ENCODE measurements at regions not wholly inside any gene's neighbourhood (a gene's known extent, or its start where the extent isn't known, plus 50 kb on each side); places are given as distances from the start of the nearest gene placed in this dataset.

DNA sequence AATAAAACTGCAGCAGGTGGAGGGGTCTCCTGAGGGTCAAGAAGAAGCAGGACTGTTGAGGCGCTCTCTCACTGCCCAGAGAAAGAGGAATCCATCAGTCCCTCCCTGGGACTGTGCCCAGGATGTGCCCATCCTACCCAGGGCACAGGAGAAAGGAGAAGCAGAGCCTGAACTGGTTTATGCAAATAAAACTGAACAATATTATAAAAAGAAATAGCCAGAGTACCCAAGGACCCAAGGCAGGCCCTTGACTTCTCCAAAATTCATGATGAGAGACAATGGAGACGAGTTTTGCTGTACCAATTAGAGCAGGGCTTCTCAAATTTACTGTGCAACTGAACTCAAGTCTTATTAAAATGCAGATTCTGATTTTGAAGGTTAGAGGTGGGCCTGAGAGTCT lies 211.0 kb downstream of the IGSF11 start:
- WGBS, 2 donors = 76 to 78% methylated on average over 2 of the region's 2 CpGs

DNA sequence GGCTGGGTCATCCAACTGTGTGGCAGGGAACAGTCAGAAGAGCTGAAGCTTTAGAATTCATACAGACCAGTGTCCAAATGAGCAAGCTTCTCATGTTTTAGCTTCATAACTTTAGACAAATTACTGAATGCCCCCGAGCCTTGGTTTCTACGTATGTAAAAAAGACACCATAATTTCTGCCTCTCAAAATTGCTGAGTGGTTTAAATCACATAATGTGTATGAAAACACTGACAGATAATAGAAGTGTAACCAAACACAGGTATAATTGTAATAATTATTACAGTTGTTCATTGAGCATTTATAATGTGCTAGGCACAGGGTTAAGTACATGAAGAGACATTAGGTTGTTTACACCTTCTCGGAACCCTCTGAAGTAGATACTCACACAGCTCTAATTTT lies 207.2 kb downstream of the IGSF11 start:
- no peak overlapping the region for H3K4me3 ChIP-seq (ENCODE audit: low read depth in 1 of 2, low read length in 2 of 2)
- 89 to 91% methylated on average over 3 of the region's 3 CpGs for WGBS, 2 donors
- no peaks in the 10 kb centered on the region for H3K36me3 ChIP-seq (ENCODE audit: control insufficient read depth in 2 of 2, insufficient read depth in 2 of 2, low read length in 1 of 2)
- H3K27ac ChIP-seq (ENCODE audit: low read depth in 2 of 2, low read length in 1 of 2) = no peak overlapping the region
- H3K9me3 ChIP-seq (ENCODE audit: control insufficient read depth in 2 of 2, insufficient read depth in 1 of 2, low read depth in 1 of 2, low read length in 1 of 2) = no peaks in the 10 kb centered on the region
- no peaks in the 10 kb centered on the region for H3K4me1 ChIP-seq (ENCODE audit: control insufficient read depth in 2 of 2, insufficient read depth in 2 of 2, low read length in 1 of 2)
- no peaks in the 10 kb centered on the region for H3K27me3 ChIP-seq (ENCODE audit: control insufficient read depth in 1 of 2, insufficient read depth in 2 of 2, low read length in 2 of 2)

More for the DNA sequence above, 211.0 kb downstream of the IGSF11 start:
- Histone ChIP-seq H3K36me3 (ENCODE audit: control insufficient read depth in 2 of 2, insufficient read depth in 2 of 2, low read length in 1 of 2) (no peaks in the 10 kb centered on the region), H3K4me1 (ENCODE audit: control insufficient read depth in 2 of 2, insufficient read depth in 2 of 2, low read length in 1 of 2) (no peaks in the 10 kb centered on the region), H3K9me3 (ENCODE audit: control insufficient read depth in 2 of 2, insufficient read depth in 1 of 2, low read depth in 1 of 2, low read length in 1 of 2) (no peaks in the 10 kb centered on the region), H3K27ac (ENCODE audit: low read depth in 2 of 2, low read length in 1 of 2) (no peak overlapping the region), H3K27me3 (ENCODE audit: control insufficient read depth in 1 of 2, insufficient read depth in 2 of 2, low read length in 2 of 2) (no peaks in the 10 kb centered on the region), H3K4me3 (ENCODE audit: low read depth in 1 of 2, low read length in 2 of 2) (no peak overlapping the region)

DNA sequence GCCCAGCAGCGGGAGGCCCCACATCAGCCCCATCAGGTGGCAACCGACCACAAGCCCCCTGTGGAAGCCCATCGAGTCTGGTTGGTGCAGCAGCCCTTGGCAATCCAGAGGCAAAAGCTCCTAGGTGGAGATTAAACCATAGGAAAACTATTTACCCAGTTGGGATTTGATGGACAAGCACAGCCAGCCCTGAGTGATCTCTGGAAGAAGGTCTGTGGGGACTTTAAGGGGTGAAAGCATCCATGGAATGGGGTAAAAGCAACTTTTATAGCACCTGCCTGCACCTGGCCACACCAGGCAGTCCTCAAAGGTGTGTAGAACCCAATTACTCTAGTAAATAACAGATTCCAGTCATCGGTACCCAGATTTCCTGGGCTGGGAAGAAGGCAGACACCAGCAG lies 206.3 kb downstream of the IGSF11 start:
- Histone ChIP-seq H3K4me3 (ENCODE audit: low read depth in 1 of 2, low read length in 2 of 2) (no peak overlapping the region), H3K27me3 (ENCODE audit: control insufficient read depth in 1 of 2, insufficient read depth in 2 of 2, low read length in 2 of 2) (no peaks in the 10 kb centered on the region), H3K9me3 (ENCODE audit: control insufficient read depth in 2 of 2, insufficient read depth in 1 of 2, low read depth in 1 of 2, low read length in 1 of 2) (no peaks in the 10 kb centered on the region), H3K4me1 (ENCODE audit: control insufficient read depth in 2 of 2, insufficient read depth in 2 of 2, low read length in 1 of 2) (no peaks in the 10 kb centered on the region), H3K27ac (ENCODE audit: low read depth in 2 of 2, low read length in 1 of 2) (no peak overlapping the region), H3K36me3 (ENCODE audit: control insufficient read depth in 2 of 2, insufficient read depth in 2 of 2, low read length in 1 of 2) (no peaks in the 10 kb centered on the region)
- WGBS, 2 donors = 85 to 90% methylated on average over 4 of the region's 4 CpGs

DNA sequence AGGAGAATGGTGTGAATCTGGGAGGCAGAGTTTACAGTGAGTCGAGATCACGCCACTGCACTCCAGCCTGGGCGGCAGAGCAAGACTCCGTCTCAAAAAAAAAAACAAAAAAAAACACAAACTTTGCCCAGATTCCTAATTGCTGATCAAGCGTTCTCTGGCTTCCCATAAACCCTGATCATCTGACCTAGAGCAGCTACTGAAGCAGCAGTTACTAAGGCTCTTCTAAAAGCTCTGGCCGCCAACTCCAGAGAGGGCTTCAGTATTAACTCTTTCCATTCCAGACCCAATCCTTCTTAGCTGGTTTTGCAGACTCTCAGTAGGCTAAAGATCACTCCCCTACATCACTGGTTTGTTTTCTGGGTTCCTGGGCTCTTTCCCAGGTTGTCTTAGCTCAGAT lies 201.6 kb downstream of the IGSF11 start:
- no peak overlapping the region for H3K4me3 ChIP-seq (ENCODE audit: low read depth in 1 of 2, low read length in 2 of 2)
- H3K27me3 ChIP-seq (ENCODE audit: control insufficient read depth in 1 of 2, insufficient read depth in 2 of 2, low read length in 2 of 2) = no peaks in the 10 kb centered on the region
- no peak overlapping the region for H3K27ac ChIP-seq (ENCODE audit: low read depth in 2 of 2, low read length in 1 of 2)
- no peaks in the 10 kb centered on the region for H3K4me1 ChIP-seq (ENCODE audit: control insufficient read depth in 2 of 2, insufficient read depth in 2 of 2, low read length in 1 of 2)
- no peaks in the 10 kb centered on the region for H3K36me3 ChIP-seq (ENCODE audit: control insufficient read depth in 2 of 2, insufficient read depth in 2 of 2, low read length in 1 of 2)
- no peaks in the 10 kb centered on the region for H3K9me3 ChIP-seq (ENCODE audit: control insufficient read depth in 2 of 2, insufficient read depth in 1 of 2, low read depth in 1 of 2, low read length in 1 of 2)
- 44 to 46% methylated on average over 6 of the region's 6 CpGs for WGBS, 2 donors

DNA sequence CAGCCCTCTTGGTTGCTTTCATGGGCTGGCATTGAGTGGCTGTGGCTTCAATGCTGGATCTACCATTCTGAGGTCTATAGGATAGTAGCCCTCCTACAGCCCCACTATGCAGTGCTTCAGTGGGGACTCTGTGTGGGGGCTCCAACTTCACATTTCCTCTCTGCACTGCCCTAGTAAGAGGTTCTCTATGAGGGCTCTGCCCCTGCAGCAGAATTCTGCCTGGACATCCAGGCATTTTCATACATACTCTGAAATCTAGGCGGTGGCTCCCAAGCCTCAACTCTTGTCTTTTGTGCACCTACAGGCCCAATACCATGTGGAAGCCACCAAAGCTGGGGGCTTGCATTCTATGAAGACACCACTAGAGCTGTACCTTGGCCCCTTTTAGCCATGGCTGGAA lies 195.8 kb downstream of the IGSF11 start:
- no peaks in the 10 kb centered on the region for H3K4me1 ChIP-seq (ENCODE audit: control insufficient read depth in 2 of 2, insufficient read depth in 2 of 2, low read length in 1 of 2)
- H3K27ac ChIP-seq (ENCODE audit: low read depth in 2 of 2, low read length in 1 of 2) = no peak overlapping the region
- H3K9me3 ChIP-seq (ENCODE audit: control insufficient read depth in 2 of 2, insufficient read depth in 1 of 2, low read depth in 1 of 2, low read length in 1 of 2) = peaks cover 0 to 15% of the 10 kb centered on the region in 2 donors
- H3K4me3 ChIP-seq (ENCODE audit: low read depth in 1 of 2, low read length in 2 of 2) = no peak overlapping the region
- no peaks in the 10 kb centered on the region for H3K36me3 ChIP-seq (ENCODE audit: control insufficient read depth in 2 of 2, insufficient read depth in 2 of 2, low read length in 1 of 2)
- H3K27me3 ChIP-seq (ENCODE audit: control insufficient read depth in 1 of 2, insufficient read depth in 2 of 2, low read length in 2 of 2) = no peaks in the 10 kb centered on the region
- 54 to 87% methylated on average over 1 of the region's 1 CpG for WGBS, 2 donors

DNA sequence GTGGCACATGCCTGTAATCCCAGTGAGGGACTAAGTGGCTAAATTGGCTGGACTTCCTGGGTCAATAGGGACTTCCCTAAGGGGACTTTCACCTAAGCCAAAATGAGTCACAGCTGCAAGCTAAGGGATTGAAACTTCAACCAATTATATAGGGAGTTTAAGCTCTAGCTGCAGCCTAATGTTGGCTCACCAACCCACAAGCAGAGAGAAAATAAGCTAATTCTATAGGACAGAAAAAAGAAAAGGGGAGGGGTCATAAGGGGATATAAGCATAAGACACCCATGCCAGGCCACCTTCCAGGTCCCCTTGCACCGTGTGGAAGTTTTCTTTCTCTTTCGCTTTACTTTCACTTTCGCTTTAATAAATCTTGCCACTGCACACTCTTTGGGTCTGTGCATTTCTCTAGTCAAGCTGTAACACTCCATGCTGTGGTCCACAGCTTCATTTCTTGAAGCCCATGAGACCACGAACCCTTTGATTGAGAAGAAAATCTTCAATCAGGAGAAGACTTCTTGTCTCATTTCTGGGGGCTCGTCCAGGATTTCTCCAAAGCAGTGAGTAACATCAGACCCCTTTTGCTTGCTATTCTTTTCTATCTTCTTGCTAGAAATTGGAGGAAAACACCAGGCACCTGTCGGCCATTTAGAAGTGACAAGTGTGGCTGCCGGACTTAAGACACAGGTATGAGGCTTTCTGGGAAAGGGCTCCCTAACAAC lies 192.3 kb downstream of the IGSF11 start:
- Histone ChIP-seq H3K4me1 (ENCODE audit: control insufficient read depth in 2 of 2, insufficient read depth in 2 of 2, low read length in 1 of 2) (no peaks in the 10 kb centered on the region), H3K36me3 (ENCODE audit: control insufficient read depth in 2 of 2, insufficient read depth in 2 of 2, low read length in 1 of 2) (no peaks in the 10 kb centered on the region), H3K9me3 (ENCODE audit: control insufficient read depth in 2 of 2, insufficient read depth in 1 of 2, low read depth in 1 of 2, low read length in 1 of 2) (peaks cover 0 to 15% of the 10 kb centered on the region in 2 donors), H3K4me3 (ENCODE audit: low read depth in 1 of 2, low read length in 2 of 2) (no peak overlapping the region), H3K27ac (ENCODE audit: low read depth in 2 of 2, low read length in 1 of 2) (no peak overlapping the region), H3K27me3 (ENCODE audit: control insufficient read depth in 1 of 2, insufficient read depth in 2 of 2, low read length in 2 of 2) (no peaks in the 10 kb centered on the region)
- WGBS, 2 donors = 92 to 95% methylated on average over 7 of the region's 7 CpGs

DNA sequence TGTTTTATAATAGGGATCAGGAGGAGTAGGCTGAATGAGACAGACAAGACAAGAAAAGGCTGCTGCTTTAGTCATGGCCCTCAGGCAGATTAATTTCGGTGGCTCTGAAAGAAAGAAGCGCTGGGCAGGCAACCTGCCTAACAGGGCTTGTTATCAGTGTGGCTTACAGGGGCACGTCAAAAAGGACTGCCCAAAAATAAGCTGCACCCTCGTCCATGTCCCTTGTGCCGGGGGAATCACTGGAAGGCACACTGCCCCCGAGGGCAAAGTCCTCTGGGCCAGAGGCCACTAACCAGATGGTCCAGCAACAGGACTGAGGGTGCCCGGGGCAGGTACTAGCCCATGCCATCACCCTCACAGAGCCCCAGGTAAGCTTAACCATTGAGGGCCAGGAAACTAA lies 188.5 kb downstream of the IGSF11 start:
- Histone ChIP-seq H3K36me3 (ENCODE audit: control insufficient read depth in 2 of 2, insufficient read depth in 2 of 2, low read length in 1 of 2) (no peaks in the 10 kb centered on the region), H3K27me3 (ENCODE audit: control insufficient read depth in 1 of 2, insufficient read depth in 2 of 2, low read length in 2 of 2) (no peaks in the 10 kb centered on the region), H3K27ac (ENCODE audit: low read depth in 2 of 2, low read length in 1 of 2) (no peak overlapping the region), H3K4me3 (ENCODE audit: low read depth in 1 of 2, low read length in 2 of 2) (no peak overlapping the region), H3K4me1 (ENCODE audit: control insufficient read depth in 2 of 2, insufficient read depth in 2 of 2, low read length in 1 of 2) (no peaks in the 10 kb centered on the region), H3K9me3 (ENCODE audit: control insufficient read depth in 2 of 2, insufficient read depth in 1 of 2, low read depth in 1 of 2, low read length in 1 of 2) (peaks cover 0 to 11% of the 10 kb centered on the region in 2 donors)
- WGBS, 2 donors = 50 to 70% methylated on average over 7 of the region's 7 CpGs

All from esophagus (tissue), 2 donors.